GM03348 (cell line): ENCODE measurements at regions not wholly inside any gene's neighbourhood (a gene's known extent, or its start where the extent isn't known, plus 50 kb on each side); places are given as distances from the start of the nearest gene placed in this dataset.

Source experiments
- DNase-seq: peaks from one replicate; pipeline ENCODE4 v3.0.0; 2012; ENCODE audit warnings: low spot score

- DNase-seq, result no peak
These were observed 110.8 kb downstream of the ZIC5 start for GRCh38 chr13:99860745-99861144.

- no peak for DNase-seq
These were observed 112.1 kb downstream of the ZIC5 start for GRCh38 chr13:99859178-99860177.

DNA sequence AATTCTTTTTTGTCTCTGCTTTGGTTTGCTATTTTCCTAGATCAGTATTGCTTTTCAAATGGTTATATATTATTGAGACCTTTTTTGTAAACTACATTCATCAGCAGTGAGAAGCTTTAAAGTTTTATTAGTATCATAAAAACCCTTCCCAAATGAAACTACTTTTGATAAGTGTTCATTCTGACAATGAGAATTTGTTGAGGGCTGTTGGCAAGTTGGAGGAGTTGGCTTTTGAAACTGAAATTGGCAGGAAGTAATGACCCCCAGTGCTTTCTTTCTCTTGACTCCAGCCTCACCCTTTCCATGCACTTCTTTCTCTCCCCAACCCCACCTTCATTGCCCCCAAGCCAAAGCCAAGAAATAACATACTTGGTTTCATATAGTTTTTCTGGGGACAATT lies 113.8 kb downstream of the ZIC5 start:
- no peak for DNase-seq

DNA sequence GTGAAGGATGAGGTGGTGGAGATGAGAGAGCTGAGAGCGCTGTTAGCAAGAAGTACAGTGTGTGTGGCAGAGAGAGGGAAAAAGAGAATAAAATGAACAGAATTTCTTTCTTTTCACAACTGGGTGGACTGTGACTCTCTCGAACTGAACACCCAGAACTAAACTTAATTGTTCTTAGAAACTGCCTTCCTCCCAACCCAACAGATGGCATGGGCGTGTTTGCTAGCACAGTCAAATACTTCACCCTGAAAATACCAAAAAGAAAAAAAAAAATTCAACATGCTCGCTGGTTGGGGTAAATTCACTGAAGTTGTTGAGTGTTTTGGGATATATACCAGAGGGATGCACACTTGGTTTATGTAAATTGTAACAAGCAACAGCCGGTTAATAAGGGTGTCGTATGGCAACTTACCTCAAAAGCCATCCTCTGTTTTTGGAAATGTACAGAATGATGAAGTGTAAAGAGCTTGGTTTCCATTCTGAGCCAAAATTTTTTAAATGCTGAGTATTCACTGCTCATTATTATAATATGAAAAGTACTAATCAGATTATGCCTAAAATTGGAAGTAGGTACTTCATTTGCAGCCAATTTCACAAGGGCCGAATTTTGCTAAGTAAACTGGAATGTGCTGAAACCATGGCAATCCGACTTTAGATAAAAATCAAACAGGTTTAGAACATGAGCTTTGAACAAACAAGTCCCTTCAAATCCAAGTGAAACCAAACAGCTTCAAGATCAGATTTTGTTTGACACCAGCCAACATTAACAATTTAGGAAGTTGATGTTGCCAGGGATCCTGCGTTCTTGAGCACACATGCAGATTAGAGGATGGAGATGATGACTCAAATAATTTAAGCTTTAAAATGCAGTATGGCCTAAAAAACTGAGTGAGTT lies 115.8 kb downstream of the ZIC5 start:
- no peak for DNase-seq

GRCh38 chr13:99854366-99854765 lies 117.2 kb downstream of the ZIC5 start:
- DNase-seq, result no peak

DNA sequence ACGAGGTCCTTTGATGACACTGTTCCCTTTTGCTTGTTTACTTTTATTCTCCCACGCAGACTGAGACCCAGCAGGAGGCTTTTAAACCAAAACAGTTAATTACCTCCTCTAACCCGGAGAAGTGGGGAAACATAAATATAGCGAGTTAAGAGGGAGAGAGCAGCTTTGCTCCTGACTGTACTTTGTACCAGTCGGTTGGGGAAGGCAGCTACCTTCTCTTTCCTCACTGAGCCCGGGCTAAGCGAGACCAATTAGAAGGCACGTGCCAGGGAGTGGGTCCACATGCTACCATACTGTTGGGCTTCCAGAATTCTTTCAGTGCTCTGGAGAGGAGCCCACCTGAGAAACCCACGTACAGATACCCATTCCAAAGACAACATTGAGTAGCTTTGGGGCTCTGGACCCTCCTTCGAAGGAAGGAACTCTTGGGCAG lies 124.2 kb downstream of the ZIC5 start:
- DNase-seq, result no peak

DNA sequence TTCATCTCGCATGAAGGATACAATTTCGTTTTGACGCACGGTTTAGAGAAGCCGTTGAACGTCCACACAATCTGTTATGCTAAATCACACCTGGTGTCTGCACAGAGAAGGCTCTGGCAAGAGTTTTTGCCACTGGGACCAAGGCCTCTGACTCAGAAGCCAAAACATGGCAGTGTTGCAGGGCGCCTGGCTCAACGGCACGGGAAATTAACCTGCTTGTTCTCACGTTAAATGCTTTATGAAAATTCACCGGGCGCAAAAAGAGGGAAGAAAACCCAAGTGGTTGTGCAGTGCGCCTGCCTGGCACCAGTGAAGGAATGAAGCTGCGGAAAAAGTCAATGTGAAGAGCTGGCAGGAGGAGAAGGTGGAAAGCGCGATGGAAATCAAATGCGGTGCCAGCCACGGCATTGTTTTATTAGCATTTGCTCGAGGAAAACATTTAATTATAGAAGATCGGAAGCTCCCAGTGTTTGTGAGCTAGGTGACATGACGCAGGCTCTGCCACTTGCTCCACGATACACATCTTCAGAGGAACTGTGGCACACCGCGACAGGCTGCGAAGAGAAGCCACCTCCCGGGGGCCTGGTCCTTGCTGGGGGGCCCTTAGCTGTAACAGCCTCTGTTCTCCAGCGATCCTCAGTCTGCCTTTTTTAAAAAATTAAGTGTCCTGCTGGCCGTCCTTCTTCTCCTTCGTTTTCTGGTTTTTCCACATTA lies 126.2 kb downstream of the ZIC5 start:
- DNase-seq, result no peak

GRCh38 chr13:99844421-99844820 lies 127.1 kb downstream of the ZIC5 start:
- no peak for DNase-seq

DNA sequence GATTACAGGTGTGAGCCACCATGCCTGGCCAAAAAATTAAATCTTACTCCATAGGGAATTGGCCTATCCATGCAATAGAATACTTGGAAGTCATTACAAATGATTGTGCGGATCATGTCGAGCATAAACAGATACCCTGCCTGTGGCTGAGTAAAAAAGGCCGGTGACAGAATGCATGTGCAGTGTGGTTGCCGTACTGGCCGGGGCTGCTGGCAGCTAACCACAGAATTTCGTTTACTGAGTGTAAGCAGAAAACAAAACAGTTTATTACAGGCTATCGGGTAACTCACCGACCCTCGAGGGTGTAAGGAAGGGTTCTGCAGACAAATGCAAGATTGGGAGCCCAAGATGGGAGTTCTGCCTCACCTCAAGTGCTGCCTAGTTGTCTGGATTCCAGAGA lies 127.7 kb downstream of the ZIC5 start:
- DNase-seq, result no peak

- no peak for DNase-seq
These were observed 129.2 kb downstream of the ZIC5 start for GRCh38 chr13:99842405-99842804.

GRCh38 chr13:99836291-99836690 lies 135.3 kb downstream of the ZIC5 start:
- DNase-seq, result no peak

DNA sequence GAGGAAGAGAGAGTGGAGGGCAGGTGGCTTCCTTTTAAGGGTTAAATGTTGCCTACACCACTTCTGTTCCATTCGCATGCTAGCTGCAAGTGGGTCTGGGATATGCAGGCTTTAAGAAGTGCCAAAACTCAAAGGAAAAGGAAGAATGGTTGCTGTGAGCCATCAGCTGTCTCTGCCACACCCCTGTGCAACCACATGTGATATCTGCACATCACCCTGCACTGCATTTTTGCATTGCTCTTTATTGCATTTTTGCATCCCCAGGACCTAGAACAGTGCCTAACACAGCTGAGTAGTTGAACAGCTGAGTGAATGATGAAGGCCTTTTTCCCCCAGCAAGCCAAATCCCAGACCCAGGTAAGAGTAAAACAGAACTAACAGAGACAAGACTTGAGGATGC lies 136.1 kb downstream of the ZIC5 start:
- no peak for DNase-seq

DNA sequence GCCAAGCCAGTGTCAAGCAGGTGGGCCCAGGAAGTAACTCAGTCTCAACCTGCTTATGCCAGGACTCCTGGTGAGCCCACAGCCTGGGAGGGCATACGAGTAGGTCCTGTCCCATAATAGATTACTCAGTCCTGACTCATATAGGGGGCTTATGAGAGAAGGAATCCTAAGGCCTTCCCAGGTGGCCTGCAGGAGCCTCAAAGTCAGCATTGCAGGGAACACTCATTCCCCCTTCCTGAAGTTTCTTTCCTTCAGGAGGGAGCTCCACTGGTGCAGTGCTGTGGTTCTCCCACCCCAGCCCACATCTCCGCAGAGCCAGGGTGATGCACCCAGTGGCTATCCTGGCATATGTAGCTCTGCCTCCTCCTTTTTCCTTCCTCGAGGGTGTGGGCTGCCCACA lies 137.3 kb downstream of the ZIC5 start:
- DNase-seq, result no peak

GRCh38 chr13:99832347-99832746 lies 139.2 kb downstream of the ZIC5 start:
- DNase-seq, result no peak

- no peak for DNase-seq
These were observed 140.6 kb downstream of the ZIC5 start for GRCh38 chr13:99830931-99831330.

DNA sequence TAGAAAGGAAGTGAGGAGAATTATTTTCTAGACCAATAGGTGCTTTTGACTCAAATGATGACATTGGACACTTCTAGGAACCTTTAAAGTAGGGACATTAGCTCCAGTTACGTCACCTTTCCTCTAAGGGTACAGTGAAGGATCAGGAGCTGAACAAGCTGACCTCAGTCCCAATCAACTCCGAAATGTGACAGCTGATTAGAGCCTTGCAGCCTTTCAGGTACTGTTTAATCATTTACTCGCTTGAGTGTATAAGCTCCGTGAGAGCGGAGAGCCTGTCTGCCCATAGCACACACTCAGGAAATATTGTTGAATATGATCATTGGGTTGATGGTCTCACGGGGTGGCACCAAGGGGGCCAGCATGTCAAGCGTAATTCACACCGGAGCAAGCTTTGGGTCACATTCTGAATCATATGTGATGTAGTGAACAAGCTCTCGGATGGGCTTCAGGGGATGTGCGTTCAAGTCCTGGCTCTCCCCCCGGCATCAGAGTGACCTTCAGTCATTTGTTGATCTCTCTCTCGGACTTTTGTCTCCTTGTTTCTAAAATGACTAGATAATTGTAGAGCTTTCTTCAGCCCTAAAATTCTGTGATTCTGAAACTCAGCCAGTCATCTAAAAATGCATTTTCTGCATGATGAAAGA lies 141.9 kb downstream of the ZIC5 start:
- no peak for DNase-seq

DNA sequence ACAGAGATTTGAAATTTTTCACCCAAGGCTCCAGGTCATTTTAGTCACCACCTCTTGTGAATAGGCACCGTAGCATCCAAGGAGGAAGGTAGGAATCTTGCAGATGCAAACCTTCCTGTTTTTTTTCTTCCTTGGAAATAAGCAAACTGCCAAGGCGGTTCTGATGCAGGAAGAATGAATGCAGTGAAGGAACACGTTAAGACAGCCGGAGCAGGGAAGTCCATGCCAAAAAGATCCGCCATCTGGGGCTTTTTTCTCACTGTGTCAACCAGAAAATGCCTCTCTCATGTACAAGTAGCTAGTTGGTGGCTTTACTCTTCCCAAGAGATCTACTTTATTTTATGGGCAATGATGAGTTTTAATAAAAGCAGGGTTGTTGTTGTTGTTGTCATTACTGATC lies 142.4 kb downstream of the ZIC5 start:
- DNase-seq, result no peak

DNA sequence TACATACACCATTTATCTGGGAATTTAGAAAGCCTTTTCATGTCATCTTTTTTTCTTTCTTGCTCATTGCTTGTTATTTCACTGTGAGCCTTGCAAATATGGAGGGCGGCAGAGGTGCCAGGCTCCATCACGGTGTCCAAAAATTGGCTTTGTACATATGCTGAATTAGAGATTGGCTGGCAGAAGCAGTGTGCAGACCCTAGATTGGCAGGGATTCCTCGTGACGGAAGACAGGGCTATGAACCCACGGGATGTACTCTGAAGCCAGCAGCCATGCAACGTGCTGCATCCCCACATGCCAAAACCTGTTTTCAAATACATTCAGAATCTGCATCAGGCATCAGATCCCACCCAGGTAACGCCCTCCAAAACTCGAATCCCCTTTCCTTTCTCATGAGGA lies 142.8 kb downstream of the ZIC5 start:
- no peak for DNase-seq

DNA sequence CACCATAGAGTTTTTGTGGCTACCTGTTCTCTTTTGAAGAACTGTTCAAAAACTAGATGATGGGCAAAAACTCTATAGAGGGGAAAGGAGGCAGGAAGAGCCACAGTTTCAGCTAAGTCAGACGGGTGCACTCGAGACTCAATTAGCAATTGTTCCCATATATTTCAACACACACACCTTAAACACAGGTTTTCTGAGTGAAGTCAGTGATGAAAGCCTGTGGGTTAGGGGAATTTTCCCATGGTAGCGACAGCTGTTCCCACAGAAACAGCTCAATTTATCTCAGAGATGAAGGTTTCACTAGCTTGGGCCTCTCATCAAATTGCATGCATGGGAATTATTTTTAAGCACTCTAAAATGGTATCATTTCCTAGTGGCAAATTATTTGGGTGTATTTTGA lies 143.4 kb downstream of the ZIC5 start:
- no peak for DNase-seq

GRCh38 chr13:99827011-99827772 lies 144.4 kb downstream of the ZIC5 start:
- DNase-seq, result no peak

DNA sequence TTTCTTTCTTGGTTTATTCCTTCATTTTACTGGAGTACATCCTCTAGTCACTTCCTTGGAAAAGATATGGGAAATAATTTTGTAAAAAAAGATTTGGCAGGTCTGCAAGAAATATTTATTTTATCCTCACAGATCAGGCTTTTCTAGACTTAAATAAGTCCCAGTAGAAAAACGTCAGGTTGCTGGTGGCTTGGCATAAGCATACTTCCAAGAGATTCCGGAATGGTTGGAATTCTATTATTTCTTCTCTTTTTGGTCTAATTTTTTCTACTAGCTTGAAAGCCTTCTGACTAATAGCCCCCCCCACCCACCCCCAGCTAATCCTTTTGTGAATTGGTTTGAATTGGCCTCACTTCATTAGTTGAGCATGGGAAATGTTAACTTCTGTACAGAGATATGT lies 147.6 kb downstream of the ZIC5 start:
- DNase-seq, result no peak
